Caco-2 (cell line): ENCODE measurements at regions not wholly inside any gene's neighbourhood (a gene's known extent, or its start where the extent isn't known, plus 50 kb on each side); places are given as distances from the start of the nearest gene placed in this dataset.

ENCODE experiments used
- BruUV-seq: library from RNA; stranded (reverse); fragments of 400-500 nt; replicated peaks from 2 replicates; lab custom pipeline; 2021; lab: Mats Ljungman, UMichigan
- CTCF ChIA-PET: fragments of 300-600 bp; sonication (Branson Sonifier 250); formaldehyde crosslinking; loops from one replicate; lab custom pipeline; 2022; ENCODE audit warnings: antibody characterized with exemption; lab: Charles Lee
- POLR2A ChIA-PET: fragments of 300-600 bp; sonication (Branson Sonifier 250); formaldehyde crosslinking; loops from one replicate; lab custom pipeline; 2022; ENCODE audit warnings: antibody characterized with exemption; lab: Charles Lee
- DNase-seq, 2 experiments: peaks; one replicate each; pipeline versions ENCODE4 v3.0.0 to v3.0.0-alpha.2; 2020 to 2022
- H3K27me3 ChIP-seq: replicated peaks from 2 replicates; pipeline ENCODE4 v1.6.0; 2011; ENCODE audit warnings: low read length; ENCODE audit not compliant: control insufficient read depth, insufficient read depth
- H3K36me3 ChIP-seq: 2 replicates; pipeline ENCODE4 v1.5.1; 2011; ENCODE audit warnings: low read length; ENCODE audit not compliant: control insufficient read depth, insufficient read depth
- H3K4me1 ChIP-seq: fragments of 250-450 bp; sonication (Bioruptor Pico); 2 replicates; pipeline ENCODE4 v1.5.1; 2020; ENCODE audit warnings: mild to moderate bottlenecking
- H3K4me3 ChIP-seq: 2 replicates; pipeline ENCODE4 v1.5.1; 2011; ENCODE audit warnings: low read depth, mild to moderate bottlenecking, control low read depth, low read length
- H3K9me3 ChIP-seq: fragments of 250-450 bp; sonication (Bioruptor Pico); 2 replicates; pipeline ENCODE4 v1.5.1; 2020; ENCODE audit warnings: mild to moderate bottlenecking, moderate library complexity
- H3K27ac Mint-ChIP-seq: one replicate; pipeline ENCODE4 v1.8.0; 2022; ENCODE audit warnings: mixed read lengths; ENCODE audit not compliant: unreplicated experiment
- H3K27me3 Mint-ChIP-seq: one replicate; pipeline ENCODE4 v1.8.0; 2022; ENCODE audit warnings: mixed read lengths; ENCODE audit not compliant: insufficient read depth, unreplicated experiment
- H3K36me3 Mint-ChIP-seq: one replicate; pipeline ENCODE4 v1.8.0; 2022; ENCODE audit warnings: mild to moderate bottlenecking, mixed read lengths; ENCODE audit not compliant: insufficient read depth, unreplicated experiment
- H3K4me1 Mint-ChIP-seq: one replicate; pipeline ENCODE4 v1.8.0; 2022; ENCODE audit warnings: low read depth, mixed read lengths; ENCODE audit not compliant: unreplicated experiment
- H3K4me3 Mint-ChIP-seq: one replicate; pipeline ENCODE4 v1.8.0; 2022; ENCODE audit warnings: mild to moderate bottlenecking, moderate library complexity, mixed read lengths; ENCODE audit not compliant: unreplicated experiment
- H3K9me3 Mint-ChIP-seq: one replicate; pipeline ENCODE4 v1.8.0; 2022; ENCODE audit warnings: mixed read lengths; ENCODE audit not compliant: unreplicated experiment
- intact Hi-C: fragments of 100-400 bp; cut with micrococcal nuclease; formaldehyde crosslinking; loops from one replicate; pipeline ENCODE4 v1.10.0; 2022; ENCODE audit not compliant: unreplicated experiment
- TF ChIP-seq, protein P1 (sequence below), 2 experiments: fragments of 200-600 bp in 1 of 2; IDR thresholded peaks; 1 replicate in 1 of 2; 2 replicates in 1 of 2; pipeline versions ENCODE4 v1.5.1 to v1.8.0; 2011 to 2022; ENCODE audit warnings: antibody characterized with exemption in 1 of 2, control low read depth in 1 of 2, inconsistent platforms in 1 of 2, low read depth in 1 of 2, low read length in 1 of 2, mild to moderate bottlenecking in 1 of 2, moderate library complexity in 1 of 2; ENCODE audit not compliant: insufficient read depth in 1 of 2, severe bottlenecking in 1 of 2, unreplicated experiment in 1 of 2

GRCh38 chr6:25026723-25027122, 91.0 kb upstream of the RIPOR2 start:
- no TSS peak for BruUV-seq
- no peaks in the 10 kb centered on the region for H3K27me3 Mint-ChIP-seq
- no peak for DNase-seq
- H3K4me3 Mint-ChIP-seq: no peak overlapping the region
- TF ChIP-seq, protein P1, sequence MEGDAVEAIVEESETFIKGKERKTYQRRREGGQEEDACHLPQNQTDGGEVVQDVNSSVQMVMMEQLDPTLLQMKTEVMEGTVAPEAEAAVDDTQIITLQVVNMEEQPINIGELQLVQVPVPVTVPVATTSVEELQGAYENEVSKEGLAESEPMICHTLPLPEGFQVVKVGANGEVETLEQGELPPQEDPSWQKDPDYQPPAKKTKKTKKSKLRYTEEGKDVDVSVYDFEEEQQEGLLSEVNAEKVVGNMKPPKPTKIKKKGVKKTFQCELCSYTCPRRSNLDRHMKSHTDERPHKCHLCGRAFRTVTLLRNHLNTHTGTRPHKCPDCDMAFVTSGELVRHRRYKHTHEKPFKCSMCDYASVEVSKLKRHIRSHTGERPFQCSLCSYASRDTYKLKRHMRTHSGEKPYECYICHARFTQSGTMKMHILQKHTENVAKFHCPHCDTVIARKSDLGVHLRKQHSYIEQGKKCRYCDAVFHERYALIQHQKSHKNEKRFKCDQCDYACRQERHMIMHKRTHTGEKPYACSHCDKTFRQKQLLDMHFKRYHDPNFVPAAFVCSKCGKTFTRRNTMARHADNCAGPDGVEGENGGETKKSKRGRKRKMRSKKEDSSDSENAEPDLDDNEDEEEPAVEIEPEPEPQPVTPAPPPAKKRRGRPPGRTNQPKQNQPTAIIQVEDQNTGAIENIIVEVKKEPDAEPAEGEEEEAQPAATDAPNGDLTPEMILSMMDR (IDR thresholded peaks at IDR 0.05; ENCODE audit: insufficient read depth in 1 of 2, low read depth in 1 of 2, low read length in 1 of 2, severe bottlenecking in 1 of 2, unreplicated experiment in 1 of 2): no peak
- H3K27ac Mint-ChIP-seq: no peak overlapping the region
- no peak overlapping the region for H3K4me3 ChIP-seq
- no peaks in the 10 kb centered on the region for H3K9me3 ChIP-seq
- ChIA-PET POLR2A (no interaction called here), CTCF (interaction anchor here (0.6 to 1.8 kb wide), 2 partner anchors 115 to 171 kb away, joined by 3 to 6 read pairs; no protein-coding TSS in a partner anchor)
- intact Hi-C loops: no loop called here
- no peaks in the 10 kb centered on the region for H3K36me3 ChIP-seq
- H3K4me1 Mint-ChIP-seq: no peaks in the 10 kb centered on the region
- no peaks in the 10 kb centered on the region for H3K4me1 ChIP-seq
- H3K36me3 Mint-ChIP-seq: no peaks in the 10 kb centered on the region
- no peaks in the 10 kb centered on the region for H3K9me3 Mint-ChIP-seq
- H3K27me3 ChIP-seq: no peaks in the 10 kb centered on the region

DNA sequence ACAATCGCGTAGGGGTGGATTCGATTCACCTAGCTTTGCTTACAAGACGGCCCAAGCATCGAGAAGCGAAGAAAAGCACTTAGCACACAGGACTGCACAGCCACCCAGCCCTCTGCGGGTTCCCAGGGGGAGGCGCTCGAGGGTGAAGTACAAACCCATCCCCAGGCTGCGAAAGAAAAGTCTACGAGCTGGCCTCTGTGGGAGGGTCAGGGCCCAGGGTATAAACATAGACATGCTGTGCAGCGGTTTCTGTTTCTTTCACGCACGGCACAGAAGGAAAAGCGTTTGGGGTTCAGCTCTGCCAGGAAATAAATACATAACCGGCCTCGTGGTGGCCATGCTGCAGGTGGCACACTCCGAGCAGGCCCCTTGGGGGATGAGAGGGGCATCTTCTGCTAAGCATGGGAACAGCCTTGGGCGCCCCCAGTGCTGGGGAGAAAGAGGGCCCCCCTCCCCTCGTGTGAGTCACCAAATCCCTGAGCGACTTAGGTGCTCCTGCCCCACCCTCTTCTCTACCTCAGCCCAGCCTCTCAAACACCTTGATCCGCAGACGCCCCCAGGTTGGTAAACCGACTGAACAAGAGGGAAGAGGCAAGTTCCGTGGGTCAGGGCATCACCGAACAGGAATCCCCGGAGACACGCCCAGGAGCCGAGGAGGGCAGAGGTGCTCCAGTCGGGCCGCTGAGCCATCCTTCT, 91.6 kb upstream of the RIPOR2 start:
- Mint-ChIP-seq H3K4me3 (no peak overlapping the region), H3K36me3 (no peaks in the 10 kb centered on the region), H3K9me3 (no peaks in the 10 kb centered on the region), H3K27me3 (peaks cover under 1% of the 10 kb centered on the region), H3K27ac (no peak overlapping the region), H3K4me1 (no peaks in the 10 kb centered on the region)
- no TSS peak for BruUV-seq
- ChIA-PET POLR2A (no interaction called here), CTCF (interaction anchor here (0.6 to 1.8 kb wide), 3 partner anchors 15 to 172 kb away, joined by 3 to 6 read pairs (median 5); no protein-coding TSS in a partner anchor)
- H3K27me3 ChIP-seq: no peaks in the 10 kb centered on the region
- H3K4me1 ChIP-seq: no peaks in the 10 kb centered on the region
- H3K36me3 ChIP-seq: no peaks in the 10 kb centered on the region
- no peaks in the 10 kb centered on the region for H3K9me3 ChIP-seq
- TF ChIP-seq, protein P1 (IDR thresholded peaks at IDR 0.05; ENCODE audit: insufficient read depth in 1 of 2, low read depth in 1 of 2, low read length in 1 of 2, severe bottlenecking in 1 of 2, unreplicated experiment in 1 of 2): no peak
- no peak for DNase-seq
- intact Hi-C loops: no loop called here
- H3K4me3 ChIP-seq: no peak overlapping the region

GRCh38 chr6:25028328-25028727, 92.6 kb upstream of the RIPOR2 start:
- H3K27ac Mint-ChIP-seq: no peak overlapping the region
- H3K4me3 Mint-ChIP-seq: no peak overlapping the region
- H3K36me3 Mint-ChIP-seq: no peaks in the 10 kb centered on the region
- no peaks in the 10 kb centered on the region for H3K4me1 ChIP-seq
- no peaks in the 10 kb centered on the region for H3K27me3 ChIP-seq
- no TSS peak for BruUV-seq
- H3K27me3 Mint-ChIP-seq: peaks cover 3% of the 10 kb centered on the region
- TF ChIP-seq, protein P1 (IDR thresholded peaks at IDR 0.05; ENCODE audit: insufficient read depth in 1 of 2, low read depth in 1 of 2, low read length in 1 of 2, severe bottlenecking in 1 of 2, unreplicated experiment in 1 of 2): no peak
- H3K9me3 Mint-ChIP-seq: no peaks in the 10 kb centered on the region
- no peaks in the 10 kb centered on the region for H3K9me3 ChIP-seq
- CTCF ChIA-PET: interaction anchor here (0.6 kb wide), 1 partner anchor 14 kb away, joined by 5 read pairs; no protein-coding TSS in a partner anchor
- POLR2A ChIA-PET: no interaction called here
- no peak for DNase-seq
- intact Hi-C loops: no loop called here
- H3K36me3 ChIP-seq: no peaks in the 10 kb centered on the region
- no peak overlapping the region for H3K4me3 ChIP-seq
- H3K4me1 Mint-ChIP-seq: no peaks in the 10 kb centered on the region
